ENCODE measurements at regions not wholly inside any gene's neighbourhood (a gene's known extent, or its start where the extent isn't known, plus 50 kb on each side); places are given as distances from the start of the nearest gene placed in this dataset.

- TF ChIP-seq, protein P1, sequence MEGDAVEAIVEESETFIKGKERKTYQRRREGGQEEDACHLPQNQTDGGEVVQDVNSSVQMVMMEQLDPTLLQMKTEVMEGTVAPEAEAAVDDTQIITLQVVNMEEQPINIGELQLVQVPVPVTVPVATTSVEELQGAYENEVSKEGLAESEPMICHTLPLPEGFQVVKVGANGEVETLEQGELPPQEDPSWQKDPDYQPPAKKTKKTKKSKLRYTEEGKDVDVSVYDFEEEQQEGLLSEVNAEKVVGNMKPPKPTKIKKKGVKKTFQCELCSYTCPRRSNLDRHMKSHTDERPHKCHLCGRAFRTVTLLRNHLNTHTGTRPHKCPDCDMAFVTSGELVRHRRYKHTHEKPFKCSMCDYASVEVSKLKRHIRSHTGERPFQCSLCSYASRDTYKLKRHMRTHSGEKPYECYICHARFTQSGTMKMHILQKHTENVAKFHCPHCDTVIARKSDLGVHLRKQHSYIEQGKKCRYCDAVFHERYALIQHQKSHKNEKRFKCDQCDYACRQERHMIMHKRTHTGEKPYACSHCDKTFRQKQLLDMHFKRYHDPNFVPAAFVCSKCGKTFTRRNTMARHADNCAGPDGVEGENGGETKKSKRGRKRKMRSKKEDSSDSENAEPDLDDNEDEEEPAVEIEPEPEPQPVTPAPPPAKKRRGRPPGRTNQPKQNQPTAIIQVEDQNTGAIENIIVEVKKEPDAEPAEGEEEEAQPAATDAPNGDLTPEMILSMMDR (IDR thresholded peaks at IDR 0.05; ENCODE audit: extremely low read depth, missing control alignments): no peak
- no peak for DNase-seq (ENCODE audit: low spot score)
Observed at GRCh38 chr3:116833202-116833601, 123.6 kb downstream of the TUSC7 start.

- no peak for DNase-seq (ENCODE audit: low spot score)
- TF ChIP-seq, protein P1 (IDR thresholded peaks at IDR 0.05; ENCODE audit: extremely low read depth, missing control alignments): no peak
Observed at GRCh38 chr3:116834816-116835215, 125.2 kb downstream of the TUSC7 start.

GRCh38 chr3:116835658-116836057 is 126.1 kb downstream of the TUSC7 start:
- TF ChIP-seq, protein P1 (IDR thresholded peaks at IDR 0.05; ENCODE audit: extremely low read depth, missing control alignments): no peak
- DNase-seq (ENCODE audit: low spot score): no peak

DNA sequence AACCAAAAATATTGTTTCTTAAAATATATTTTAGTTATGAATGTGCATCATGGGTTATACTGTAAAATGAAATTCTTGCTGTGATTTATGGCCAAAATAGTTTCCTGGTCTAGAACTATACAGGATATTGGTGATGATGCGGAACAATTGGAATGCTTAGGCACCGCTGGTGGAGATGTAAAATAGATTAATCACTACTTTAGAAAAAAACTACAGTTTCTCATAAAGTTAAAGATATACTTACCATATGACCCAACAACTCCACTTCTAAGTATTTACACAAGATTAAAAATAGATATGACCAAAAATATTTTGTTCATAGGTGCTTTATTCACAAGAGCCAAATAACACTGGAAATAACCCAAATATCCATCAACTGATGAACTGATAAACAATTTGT is 126.7 kb downstream of the TUSC7 start:
- no peak for DNase-seq (ENCODE audit: low spot score)
- TF ChIP-seq, protein P1 (IDR thresholded peaks at IDR 0.05; ENCODE audit: extremely low read depth, missing control alignments): no peak

DNA sequence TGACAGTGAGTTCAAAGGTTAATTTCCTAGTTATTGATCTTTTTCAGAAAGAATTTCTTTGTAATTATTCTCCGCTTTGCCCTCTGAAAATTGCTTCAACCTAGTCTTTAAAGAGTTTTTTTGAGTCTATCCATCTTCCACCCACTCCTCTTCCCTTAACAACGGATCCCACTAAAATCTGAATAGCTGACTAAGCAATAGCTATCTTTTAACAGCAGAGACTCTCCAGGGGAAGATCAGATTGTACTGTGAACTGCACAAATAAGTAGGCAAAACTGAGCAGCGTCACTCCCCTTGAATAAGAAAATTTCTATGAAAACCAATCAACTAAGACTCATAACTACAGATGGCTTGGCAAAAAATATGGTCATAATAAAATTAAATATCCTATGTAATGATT is 127.9 kb downstream of the TUSC7 start:
- TF ChIP-seq, protein P1 (IDR thresholded peaks at IDR 0.05; ENCODE audit: extremely low read depth, missing control alignments): no peak
- DNase-seq (ENCODE audit: low spot score): no peak

- TF ChIP-seq, protein P1 (IDR thresholded peaks at IDR 0.05; ENCODE audit: extremely low read depth, missing control alignments): no peak
- DNase-seq (ENCODE audit: low spot score): no peak
Observed at GRCh38 chr3:116841003-116841735, 131.6 kb downstream of the TUSC7 start.

GRCh38 chr3:116842254-116842957 is 132.8 kb downstream of the TUSC7 start:
- no peak for DNase-seq (ENCODE audit: low spot score)
- TF ChIP-seq, protein P1 (IDR thresholded peaks at IDR 0.05; ENCODE audit: extremely low read depth, missing control alignments): no peak

All from GM20000 (cell line).